Left hindlimb (tissue), 1 donor: ENCODE measurements at regions not wholly inside any gene's neighbourhood (a gene's known extent, or its start where the extent isn't known, plus 50 kb on each side); places are given as distances from the start of the nearest gene placed in this dataset.
A peak's percentile ranks its signal among the peaks of the same experiment; 100 is the strongest.

ENCODE experiments used
- DNase-seq: peaks from one replicate; pipeline ENCODE4 v3.0.0-alpha.2; 2018

DNA sequence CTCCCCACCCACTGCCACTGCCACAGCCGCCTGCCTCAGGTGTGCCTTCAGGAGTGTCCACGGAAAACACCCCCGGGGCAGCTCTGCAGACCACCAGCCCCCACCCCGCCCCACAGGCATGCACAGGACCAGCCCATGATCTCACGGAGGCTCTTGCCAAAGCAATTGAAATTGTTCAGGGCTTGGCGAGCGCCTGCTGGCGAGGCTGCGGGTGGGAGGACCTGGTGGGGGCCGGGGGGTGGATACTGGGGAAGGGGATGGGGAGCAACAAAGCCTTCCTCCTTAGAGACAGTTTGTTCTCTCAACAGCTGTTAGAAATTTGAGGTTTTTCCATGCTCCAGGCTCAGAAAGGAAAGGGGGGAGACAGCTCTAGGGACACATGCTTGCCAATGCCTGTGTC lies 274.7 kb downstream of the MN1 start:
- peak; percentile 79 for DNase-seq

DNA sequence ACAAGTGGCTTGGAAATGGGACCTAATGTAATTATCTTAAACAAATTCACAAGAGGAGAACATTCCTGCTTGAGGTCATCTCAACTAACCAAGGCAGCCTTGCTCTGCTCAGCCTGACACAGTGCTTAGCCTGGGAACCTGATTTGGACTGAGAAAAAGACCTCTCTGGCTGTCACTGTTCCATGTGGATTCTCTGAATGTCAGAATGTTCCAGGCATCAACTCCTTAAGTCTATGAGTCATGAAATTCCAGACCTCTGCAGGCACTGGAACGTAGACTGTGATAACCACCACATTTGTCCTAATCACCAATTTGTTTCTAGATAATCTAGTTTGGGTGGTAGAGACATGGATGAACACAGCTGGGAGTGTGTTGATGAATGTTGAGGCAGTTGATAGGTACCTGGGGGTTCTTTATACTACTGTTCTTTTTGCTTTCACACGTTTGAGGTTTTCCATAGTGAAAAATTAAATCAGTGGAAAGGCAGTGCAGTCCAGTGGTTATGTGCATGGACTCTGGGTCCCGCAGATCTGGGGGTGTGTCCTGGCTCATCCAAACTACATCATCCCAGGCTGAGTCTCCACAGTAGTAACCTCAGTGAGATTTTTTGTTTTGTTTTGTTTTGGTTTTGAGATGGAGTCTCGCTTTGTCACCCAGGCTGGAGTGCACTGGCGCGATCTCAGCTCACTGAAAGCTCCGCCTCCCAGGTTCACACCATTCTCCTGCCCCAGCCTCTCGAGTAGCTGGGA lies 269.6 kb downstream of the MN1 start:
- no peak for DNase-seq

DNA sequence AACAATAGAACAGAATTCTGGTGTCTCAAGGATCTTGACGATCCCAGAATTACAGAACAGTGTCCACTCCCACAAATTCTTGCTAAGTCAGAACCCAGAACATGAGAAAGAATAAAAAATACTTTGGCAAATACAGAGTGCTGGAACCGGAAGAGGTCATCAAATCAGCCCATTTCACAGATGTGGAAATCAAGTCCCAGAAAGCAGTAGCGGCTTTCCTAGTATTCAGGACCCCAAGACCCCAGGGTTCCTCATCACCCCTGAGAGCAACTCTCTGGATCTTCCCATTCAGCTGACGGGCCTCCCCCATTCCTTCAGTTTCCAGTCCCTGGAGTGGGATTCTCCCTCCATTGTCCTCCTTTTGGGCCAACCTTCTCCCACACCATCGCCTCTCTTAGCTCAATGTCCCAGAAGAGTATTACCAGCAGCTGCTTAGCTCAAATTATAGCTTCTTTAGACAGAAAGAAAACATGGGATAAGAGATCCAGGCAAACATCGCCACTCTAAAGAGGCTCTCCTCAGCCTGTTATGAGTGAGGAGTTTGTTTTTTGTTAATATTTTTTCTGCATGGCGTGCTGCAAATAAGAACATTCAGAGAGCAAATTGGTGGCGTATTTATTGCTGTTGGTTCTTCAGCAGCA lies 268.3 kb downstream of the MN1 start:
- DNase-seq = no peak

DNA sequence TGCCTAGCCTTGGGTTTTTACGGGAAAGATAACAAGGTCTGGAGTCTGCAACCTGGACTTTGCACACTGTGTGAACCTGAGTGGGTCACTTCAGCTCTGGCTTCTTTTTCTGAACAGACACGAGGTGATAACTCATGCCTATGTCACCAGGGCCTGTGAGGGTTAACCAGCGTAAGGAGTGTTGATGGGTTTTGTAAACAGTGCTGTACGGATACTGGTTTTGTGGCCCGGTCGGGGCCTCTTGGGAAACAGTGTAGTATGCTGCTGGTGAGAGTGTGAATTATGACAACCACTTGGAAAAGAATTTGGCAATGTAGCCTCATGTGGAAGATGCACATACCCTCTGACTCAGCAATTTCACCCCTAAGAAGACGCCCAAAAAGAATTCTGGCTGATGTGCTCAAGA lies 266.8 kb downstream of the MN1 start:
- no peak for DNase-seq

DNA sequence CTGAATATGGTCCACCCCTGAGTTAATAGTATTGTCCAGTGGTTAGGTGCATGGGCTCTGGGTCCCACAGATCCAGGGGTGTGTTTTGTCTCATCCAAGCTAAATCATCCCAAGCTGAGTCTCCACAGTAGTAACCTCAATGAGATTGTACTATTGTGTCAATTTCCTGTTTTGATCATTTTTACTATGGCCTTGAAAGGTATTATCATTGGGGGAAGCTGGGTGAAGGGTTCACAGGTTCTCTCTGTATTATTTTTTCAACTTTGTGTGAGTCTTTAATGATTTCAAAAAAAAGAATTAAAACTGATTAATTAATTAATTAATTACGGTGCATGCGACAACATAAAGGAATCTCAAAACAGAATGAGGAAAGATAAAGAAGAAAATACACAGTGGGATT lies 266.1 kb downstream of the MN1 start:
- no peak for DNase-seq

DNA sequence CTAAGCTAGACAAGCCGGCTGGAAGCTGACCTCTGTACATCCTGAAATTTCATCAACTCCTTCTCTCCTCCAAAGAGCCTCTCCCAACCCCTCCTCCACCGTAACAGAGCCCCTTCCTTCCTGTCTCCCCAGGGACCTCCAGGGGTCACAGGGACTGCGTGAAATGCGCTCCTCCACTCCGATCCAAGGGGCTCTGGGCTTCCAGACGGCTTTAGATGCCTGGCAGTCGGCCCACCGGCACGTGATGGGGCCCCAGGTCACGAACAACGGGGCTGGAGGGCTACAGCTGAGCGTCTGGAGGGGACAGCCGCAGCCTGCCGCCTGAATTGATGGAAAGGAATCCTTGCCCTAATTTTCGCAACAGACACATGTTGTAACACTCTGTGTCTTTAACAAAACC lies 264.1 kb downstream of the MN1 start:
- peak; percentile 75 for DNase-seq

DNA sequence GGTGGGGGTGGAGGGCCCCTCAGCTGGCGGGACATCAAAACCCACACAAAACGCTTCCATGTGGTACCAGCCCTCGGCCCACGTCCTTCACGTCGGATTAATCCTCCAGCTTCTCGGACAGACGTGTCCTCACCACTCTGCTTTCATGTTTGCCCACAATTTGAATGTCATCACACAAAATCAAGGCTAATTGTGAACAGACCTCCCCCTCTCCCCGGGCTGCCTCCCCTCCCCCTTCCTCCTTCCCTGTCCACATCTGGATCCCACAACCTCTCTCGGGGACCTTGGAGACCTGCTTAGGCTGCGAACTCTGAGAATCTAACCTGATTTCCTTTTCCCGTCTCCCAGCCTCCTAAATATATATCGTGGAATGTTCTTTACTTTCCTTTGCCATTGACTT lies 262.9 kb downstream of the MN1 start:
- DNase-seq = peak; percentile 45

DNA sequence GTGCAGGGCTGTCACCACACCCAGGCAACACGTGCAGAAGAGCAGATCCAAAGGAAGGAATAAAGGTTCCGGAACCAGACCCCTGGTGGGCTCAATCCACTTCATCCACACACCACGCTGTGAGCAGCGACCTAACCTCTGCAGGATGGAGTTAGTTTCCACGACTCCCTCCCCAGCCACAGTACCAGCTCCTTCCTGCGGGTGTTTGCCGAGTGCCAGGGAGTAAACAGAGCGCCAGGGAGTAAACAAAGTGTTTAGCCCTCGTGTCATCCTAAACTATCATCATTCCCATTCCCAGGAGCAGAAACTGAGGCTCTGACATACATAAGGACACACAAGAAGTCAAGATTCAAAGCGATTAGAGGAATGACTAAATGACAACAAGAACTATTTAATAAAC lies 261.3 kb downstream of the MN1 start:
- DNase-seq = no peak

DNA sequence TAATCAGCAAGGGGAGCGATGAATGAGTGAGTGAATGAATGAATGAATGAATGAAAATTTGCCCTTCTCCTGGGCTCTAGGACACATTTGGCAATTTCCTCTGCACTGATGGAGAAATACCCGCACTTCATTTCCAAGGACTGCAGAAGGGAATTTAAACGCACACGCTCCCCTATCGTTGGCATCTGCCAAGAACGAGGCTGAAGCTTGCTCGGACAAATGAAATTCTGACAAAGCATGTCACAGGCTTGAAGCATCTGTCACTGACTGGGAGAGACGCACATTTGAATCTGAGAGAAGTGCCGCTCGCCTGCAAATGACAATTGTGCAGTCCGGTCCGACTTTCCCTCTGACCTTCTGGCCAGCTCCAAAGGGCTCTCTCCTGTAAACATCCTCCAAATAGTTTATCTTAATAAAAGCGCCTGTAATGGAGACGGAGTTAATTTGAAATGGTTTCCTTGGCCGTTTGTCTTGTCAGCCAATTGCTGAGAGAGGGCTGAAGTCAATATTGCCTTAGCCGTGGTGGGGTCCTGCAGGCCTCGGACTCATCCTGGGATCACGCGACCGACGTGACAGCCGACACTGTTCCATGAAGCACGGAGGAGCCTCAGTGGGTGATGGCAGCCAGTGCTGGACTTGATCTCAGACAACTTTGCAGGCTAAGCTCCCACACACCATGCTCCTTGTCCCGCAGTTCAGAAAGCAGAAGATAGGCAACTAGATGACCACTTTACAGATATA lies 260.7 kb downstream of the MN1 start:
- DNase-seq = no peak

DNA sequence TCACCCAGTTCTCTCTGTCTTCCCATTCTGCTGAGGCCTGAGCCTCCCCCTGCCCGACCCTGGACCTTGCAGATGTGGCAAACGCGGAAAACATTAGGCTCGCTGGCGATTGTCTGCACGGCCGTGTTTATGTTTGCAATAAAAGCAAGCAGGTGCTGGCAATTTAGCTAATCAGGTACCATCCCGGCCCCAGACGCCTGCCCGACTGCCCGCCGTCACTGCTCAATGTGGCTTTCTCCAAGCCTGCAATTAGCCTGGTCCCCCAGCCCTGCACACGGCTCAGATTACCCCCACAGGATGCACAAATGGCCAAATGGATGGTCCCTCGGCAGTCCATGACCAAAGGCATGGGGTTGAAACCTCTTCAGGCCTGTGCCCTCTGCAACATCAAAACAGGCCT lies 259.7 kb downstream of the MN1 start:
- no peak for DNase-seq

DNA sequence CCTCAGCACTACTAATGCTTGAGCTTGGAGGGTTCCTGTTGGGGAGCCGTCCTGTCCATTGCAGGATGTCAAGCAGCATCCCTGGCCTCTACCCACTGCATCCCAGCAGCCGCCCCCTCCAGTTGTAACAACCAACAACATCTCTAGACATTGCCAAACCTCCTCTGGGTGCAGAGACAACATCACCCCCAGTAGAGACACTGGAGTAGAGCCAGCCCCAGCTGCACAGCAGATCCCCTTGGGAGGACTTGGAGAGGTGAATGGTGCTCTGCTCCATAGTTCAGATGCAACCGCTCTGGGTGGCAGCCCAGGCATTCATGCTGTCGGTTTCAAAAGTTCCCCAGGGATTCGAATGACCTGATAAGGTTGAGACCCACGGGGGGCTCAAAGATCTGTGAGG lies 259.0 kb downstream of the MN1 start:
- no peak for DNase-seq

DNA sequence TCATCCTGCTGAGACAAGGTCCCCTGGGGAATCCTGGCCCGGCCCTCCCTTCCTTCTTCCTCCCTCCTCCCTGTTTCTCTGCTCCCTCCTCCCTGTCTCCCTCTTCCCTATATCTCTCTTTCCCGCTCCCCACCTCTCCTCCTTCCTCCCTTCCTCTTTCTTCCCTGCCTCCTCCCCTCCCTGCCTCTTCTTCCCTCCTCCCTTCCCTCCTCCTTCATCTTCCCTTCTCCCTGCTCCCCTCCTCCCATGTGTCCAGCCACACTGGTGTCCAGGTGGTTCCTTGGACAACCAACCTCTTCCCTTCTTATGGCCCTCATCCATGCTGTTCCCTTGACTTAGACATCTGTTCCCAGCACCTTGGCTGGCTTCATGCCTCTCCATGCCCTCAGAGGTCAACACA lies 258.1 kb downstream of the MN1 start:
- DNase-seq = no peak

DNA sequence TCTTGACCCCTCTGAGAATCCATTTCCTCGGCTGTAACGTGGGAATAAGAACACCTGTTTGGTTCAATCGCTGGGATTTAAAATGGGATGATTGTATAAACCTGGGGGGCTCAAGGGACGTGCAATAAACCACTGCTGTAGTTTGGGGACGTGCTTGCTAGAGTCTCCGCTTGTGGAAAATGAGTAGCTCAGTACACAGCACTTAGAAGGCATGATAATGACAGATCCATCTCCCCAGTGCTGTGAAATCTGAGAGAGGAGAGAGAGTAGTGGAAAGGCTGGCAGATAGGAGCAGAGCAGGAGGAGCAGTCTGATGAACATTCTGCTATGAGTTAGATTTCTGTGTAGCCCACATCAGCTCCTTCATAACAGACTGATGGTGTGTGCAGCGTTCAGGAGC lies 256.5 kb downstream of the MN1 start:
- DNase-seq = no peak

DNA sequence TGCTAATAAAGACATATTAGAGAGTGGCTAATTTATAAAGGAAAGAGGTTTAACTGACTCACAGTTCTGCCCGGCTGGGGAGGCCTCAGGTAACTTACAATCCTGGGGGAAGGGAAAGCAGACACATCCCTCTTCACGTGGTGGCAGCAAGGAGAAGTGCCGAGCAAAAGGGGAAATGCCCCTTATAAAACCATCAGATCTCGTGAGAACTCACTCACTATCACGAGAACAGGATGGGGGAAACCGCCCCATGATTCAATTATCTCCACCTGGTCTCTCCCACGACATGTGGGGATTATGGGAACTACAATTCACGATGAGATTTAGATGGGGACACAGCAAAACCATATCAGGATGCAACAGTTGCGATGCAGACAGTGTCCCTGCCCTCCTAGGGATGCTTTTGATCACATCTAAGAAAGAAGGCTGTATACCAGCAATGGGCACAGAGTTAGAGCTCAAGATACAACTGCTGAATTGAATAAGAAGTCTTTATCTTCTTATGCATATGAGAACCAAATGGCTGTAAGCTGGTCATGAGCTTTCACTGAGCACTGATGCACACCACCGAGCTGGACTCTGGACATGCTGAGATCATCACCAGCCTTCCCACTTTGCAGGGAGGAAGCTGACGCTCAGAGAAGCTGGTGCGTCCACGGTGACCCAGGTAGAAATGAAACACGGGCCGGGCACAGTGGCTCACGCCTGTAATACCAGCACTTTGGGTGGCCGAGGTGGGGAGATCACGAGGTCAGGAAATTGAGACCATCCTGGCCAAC lies 255.2 kb downstream of the MN1 start:
- no peak for DNase-seq

DNA sequence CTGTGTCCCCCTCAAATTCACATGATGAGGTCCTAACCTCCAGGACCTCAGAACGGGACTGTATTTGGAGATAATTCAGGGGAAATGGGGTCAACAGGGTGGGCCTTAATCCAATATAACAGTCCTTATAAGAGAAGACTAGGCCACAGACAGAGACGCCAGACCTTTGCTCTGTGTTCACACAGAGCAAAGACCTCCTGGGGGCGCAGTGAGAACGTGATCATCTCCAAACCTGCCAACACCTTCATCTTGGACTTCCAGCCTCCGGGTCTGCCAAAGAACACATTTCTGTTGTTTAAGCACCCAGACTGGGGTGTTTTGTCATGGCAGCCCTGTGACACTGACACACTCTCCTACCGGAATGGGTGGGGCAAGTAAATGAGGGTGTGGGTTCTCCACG lies 250.2 kb downstream of the MN1 start:
- no peak for DNase-seq

DNA sequence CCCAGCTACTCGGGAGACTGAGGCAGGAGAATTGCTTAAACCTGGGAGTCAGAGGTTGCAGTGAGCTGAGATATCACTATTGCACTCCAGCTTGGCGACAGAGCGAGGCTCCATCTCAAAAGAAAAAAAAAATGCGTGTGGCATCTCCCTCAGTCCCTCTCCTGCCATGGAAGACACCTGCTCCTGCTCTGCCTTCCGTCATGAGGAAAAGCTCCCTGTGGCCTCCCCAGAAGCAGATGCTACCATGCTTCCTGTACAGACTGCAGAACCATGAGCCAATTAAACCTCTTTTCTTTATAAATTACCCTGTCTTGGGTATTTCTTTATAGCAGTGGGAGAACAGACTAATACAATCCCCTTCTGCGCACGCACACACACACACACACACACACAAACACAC lies 249.4 kb downstream of the MN1 start:
- no peak for DNase-seq

DNA sequence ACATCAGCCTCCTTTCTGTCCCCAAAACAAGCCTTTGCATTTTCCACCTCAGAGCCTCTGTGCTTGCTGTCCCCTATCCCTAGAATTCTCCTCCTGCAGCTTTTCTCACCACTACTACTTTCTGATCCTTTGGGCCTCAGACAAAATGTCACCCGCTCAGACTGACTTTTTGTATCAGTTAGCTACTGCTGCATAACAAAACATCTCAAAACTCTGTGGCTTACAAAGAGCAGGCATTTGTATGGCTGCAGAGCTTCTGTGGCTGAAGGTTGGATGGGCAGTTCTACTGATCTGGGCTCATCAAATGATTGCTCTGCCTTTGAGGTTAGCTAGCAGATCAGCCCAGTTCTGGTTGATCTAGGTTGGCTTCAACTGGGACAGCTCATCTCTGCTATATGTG lies 248.7 kb downstream of the MN1 start:
- DNase-seq = no peak

DNA sequence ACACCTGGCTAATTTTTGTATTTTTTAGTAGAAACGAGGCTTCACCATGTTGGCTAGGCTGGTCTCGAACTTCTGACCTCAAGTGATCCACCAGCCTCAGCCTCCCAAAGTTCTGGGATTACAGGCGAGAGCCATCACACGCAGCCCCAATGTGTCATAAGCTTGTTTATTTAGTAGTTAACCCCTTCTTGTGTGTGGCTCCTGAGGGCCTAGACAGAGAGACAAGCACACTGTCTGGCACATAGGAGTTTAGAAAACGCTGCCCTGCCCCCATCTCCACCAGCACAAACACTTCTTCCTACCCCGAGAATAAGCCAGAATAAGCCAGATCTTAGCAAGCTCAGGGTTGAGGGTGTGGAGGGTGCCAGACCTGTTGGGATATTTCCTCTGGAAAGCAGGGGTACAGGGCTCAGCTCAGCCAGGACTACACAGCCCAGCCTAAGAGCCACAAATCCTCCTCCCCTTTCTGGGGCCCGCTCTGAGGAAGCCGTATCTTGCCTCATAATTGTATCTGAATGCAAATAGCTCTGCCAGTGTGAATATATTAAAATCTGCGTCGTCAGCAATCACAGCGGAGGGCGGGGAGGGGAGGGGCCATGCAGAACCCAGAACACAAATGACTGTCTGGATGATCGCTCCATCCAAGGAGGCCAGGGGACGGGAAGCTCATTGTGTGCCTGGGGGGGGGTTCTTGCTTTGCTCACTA lies 247.3 kb downstream of the MN1 start:
- DNase-seq = peak; percentile 70

DNA sequence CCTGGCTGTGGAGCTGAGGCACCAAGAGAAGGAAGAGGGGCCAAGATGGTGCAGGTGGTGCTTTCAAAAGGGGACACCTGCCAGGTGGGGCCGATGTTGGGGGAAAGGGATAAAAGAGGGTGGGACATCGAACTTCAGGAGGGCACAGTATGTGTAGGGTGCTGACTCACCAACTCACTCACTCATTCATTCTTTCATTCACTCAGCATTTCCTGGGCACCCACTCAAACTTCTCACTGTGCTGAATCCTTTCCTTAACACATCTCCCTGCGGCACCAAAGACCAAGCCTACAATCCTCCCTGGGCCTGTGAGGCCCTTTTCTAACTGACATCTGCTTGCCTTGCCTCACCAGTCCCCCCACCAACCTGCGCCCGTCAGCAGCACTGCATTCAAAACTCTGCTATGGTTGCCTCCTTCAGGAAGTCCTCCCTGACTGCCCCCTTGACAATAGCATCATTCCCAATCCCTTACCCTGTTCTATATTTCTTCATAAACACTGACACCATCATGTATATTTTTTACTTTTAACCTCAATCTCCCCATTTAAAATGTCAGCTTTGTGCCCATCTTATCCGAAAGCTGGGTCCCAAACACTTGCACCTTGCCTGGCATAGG lies 246.6 kb downstream of the MN1 start:
- DNase-seq = no peak

DNA sequence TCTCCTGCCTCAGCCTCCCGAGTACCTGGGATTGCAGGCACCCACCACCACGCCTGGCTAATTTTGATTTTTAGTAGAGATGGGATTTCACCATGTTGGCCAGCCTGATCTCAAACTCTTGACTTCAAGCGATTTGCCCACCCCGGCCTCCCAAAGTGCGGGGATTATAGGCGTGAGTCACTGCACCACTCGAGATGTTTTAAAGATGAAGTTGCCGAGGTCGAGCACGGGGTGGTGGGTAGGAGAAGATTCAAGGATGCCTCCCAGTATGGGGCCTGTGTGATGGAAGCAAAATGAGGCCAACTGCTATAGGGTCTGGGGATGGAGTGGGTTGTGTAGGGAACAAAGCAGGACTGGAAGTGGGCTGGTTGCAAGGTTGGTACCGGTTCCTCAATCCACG lies 245.2 kb downstream of the MN1 start:
- no peak for DNase-seq

DNA sequence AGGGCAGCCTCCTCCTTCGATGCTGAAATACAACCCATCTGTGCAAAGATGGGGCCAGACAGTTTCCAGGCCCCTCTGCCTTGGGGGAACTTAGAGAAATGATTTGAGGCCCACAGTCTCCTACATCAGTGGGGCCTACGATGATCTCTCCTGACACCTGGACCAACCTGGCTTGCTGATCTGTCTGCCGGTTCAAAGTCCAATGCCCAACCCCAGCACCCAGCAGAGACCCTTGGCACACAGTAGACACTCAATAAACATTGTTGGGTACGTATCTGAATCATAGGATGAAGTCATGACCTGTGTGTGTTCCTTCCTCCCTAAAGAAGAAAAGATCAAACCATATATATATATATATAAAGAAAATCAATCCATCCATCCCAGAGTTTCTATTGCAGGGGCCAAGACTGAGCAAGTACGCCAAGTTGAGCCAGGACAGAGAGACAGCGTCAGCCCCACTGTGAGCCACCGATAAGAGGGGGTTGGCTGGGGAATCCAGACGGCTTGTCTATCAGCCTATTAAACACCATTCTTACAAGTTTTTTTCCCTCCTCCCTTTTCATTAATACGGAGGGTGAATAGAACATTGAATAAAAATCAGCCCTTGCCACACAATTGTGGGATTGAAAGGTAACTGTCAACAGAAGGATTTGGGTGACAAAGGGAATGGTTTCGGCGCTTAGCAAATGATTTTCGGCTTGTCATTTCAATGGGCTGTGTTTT lies 244.1 kb downstream of the MN1 start:
- DNase-seq = no peak
